NT2/D1 (cell line): ENCODE measurements at regions not wholly inside any gene's neighbourhood (a gene's known extent, or its start where the extent isn't known, plus 50 kb on each side); places are given as distances from the start of the nearest gene placed in this dataset.
A peak's percentile ranks its signal among the peaks of the same experiment; 100 is the strongest.

Source experiments
- DNase-seq: peaks from one replicate; pipeline ENCODE4 v3.0.0-alpha.2; 2011; ENCODE audit warnings: low read depth, low spot score
- H3K27me3 ChIP-seq: 2 replicates; pipeline ENCODE4 v1.6.0; 2011; ENCODE audit warnings: mild to moderate bottlenecking; ENCODE audit not compliant: insufficient read length, insufficient read depth
- H3K36me3 ChIP-seq: 2 replicates; pipeline ENCODE4 v1.6.1; 2011; ENCODE audit warnings: mild to moderate bottlenecking, low read length, mixed read lengths; ENCODE audit not compliant: insufficient read depth, insufficient read length
- H3K4me1 ChIP-seq: 2 replicates; pipeline ENCODE4 v1.5.1; 2011; ENCODE audit not compliant: insufficient read depth, insufficient read length
- H3K4me3 ChIP-seq: 2 replicates; pipeline ENCODE4 v1.5.1; 2011; ENCODE audit warnings: low read depth; ENCODE audit not compliant: insufficient read length
- H3K9ac ChIP-seq: 2 replicates; pipeline ENCODE4 v1.6.0; 2011; ENCODE audit warnings: low read depth; ENCODE audit not compliant: insufficient read length
- H3K9me3 ChIP-seq: 2 replicates; pipeline ENCODE4 v1.5.1; 2011; ENCODE audit warnings: mild to moderate bottlenecking, low read length; ENCODE audit not compliant: insufficient read depth
- SUZ12 ChIP-seq: IDR thresholded peaks from 2 replicates; pipeline ENCODE4 v1.6.1; 2011; ENCODE audit not compliant: insufficient read length, insufficient read depth; ENCODE audit errors: extremely low read depth
- YY1 ChIP-seq: IDR thresholded peaks from 2 replicates; pipeline ENCODE4 v1.6.1; 2011; ENCODE audit not compliant: insufficient read length, insufficient read depth
- ZNF274 ChIP-seq: IDR thresholded peaks from 2 replicates; pipeline ENCODE4 v1.6.1; 2011; ENCODE audit warnings: mild to moderate bottlenecking, low read depth, low read length

- Histone ChIP-seq H3K9me3 (peaks cover 18% of the 10 kb centered on the region; the same call in 1 of the 2 replicates), H3K36me3 (no peaks in the 10 kb centered on the region), H3K4me1 (no peaks in the 10 kb centered on the region), H3K9ac (no peak overlapping the region), H3K27me3 (no peaks in the 10 kb centered on the region), H3K4me3 (no peak overlapping the region)
- TF ChIP-seq YY1: no peak
- TF ChIP-seq SUZ12: no peak
- TF ChIP-seq ZNF274: no peak
- DNase-seq: no peak
Measured at GRCh38 chr2:116724550-116724949, 1089.9 kb upstream of the DDX18 start.

DNA sequence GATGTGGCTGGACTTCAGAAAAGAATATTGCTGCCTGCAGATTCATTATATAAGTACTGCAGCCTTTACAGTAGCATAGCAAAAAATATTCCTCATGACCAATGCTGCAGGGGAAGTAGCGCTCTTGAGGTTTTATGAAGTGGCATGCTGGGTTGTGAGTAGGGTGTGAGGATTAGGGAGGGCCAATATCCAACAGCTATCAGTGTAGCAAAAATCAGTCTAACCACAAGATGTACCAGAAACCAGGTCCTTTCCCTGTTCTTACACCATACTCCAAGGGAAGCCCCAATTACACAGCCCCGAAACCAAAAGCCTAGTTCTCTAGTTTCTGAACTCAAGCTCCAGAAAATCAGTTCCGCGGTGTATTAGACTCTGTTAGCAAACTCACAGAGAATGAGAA is 1082.2 kb upstream of the DDX18 start:
- Histone ChIP-seq H3K4me3 (no peak overlapping the region), H3K4me1 (no peaks in the 10 kb centered on the region), H3K36me3 (no peaks in the 10 kb centered on the region), H3K9me3 (no peaks in the 10 kb centered on the region), H3K9ac (no peak overlapping the region), H3K27me3 (no peaks in the 10 kb centered on the region)
- TF ChIP-seq ZNF274: no peak
- no peak for TF ChIP-seq SUZ12
- TF ChIP-seq YY1: no peak
- DNase-seq: no peak

GRCh38 chr2:116733699-116734098 is 1080.8 kb upstream of the DDX18 start:
- no peaks in the 10 kb centered on the region for H3K36me3 ChIP-seq
- no peaks in the 10 kb centered on the region for H3K9me3 ChIP-seq
- TF ChIP-seq YY1: no peak
- no peak for TF ChIP-seq ZNF274
- TF ChIP-seq SUZ12: no peak
- no peak for DNase-seq
- H3K9ac ChIP-seq: no peak overlapping the region
- H3K27me3 ChIP-seq: no peaks in the 10 kb centered on the region
- H3K4me3 ChIP-seq: no peak overlapping the region
- H3K4me1 ChIP-seq: no peaks in the 10 kb centered on the region

DNA sequence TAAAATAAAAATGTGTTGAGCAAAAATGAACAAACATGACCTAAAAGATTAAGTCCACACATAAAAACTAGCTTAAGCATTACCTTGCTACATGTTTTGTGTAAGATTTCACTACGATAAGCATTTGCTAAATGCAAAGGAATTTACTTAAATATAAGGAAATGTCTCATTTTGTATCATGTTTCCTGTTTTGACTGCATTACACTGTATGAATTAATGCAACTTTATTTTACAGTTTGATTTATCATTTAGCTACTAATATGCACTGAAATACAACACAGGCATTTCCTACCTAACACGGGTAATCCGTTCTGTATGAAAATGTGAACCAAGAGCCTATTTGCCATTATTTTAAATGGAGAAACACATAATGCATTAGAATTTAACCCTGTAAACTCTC is 1076.5 kb upstream of the DDX18 start:
- H3K9ac ChIP-seq: no peak overlapping the region
- no peaks in the 10 kb centered on the region for H3K36me3 ChIP-seq
- H3K9me3 ChIP-seq: no peaks in the 10 kb centered on the region
- H3K4me3 ChIP-seq: no peak overlapping the region
- DNase-seq: no peak
- no peaks in the 10 kb centered on the region for H3K27me3 ChIP-seq
- H3K4me1 ChIP-seq: no peaks in the 10 kb centered on the region
- no peak for TF ChIP-seq SUZ12
- TF ChIP-seq ZNF274: no peak
- no peak for TF ChIP-seq YY1

DNA sequence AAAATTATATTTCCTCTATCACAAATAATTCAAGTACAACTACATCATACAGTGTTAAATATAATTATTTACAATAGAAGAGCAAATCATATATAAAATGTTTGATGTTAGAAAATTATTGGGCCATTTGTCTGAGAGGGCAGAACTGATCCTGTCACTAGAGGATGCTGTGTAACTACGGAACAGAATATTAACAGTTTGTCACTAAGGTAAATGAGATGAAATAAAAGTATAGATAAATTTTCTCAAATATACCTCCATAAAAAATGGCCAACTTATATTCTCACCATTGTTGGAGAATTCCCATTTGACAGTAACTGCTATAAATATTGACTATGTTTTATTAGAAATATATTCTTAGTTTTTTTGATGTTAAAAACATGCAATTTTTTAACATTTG is 1067.4 kb upstream of the DDX18 start:
- Histone ChIP-seq H3K36me3 (no peaks in the 10 kb centered on the region), H3K4me1 (no peaks in the 10 kb centered on the region), H3K27me3 (no peaks in the 10 kb centered on the region), H3K9me3 (no peaks in the 10 kb centered on the region), H3K4me3 (no peak overlapping the region), H3K9ac (no peak overlapping the region)
- no peak for DNase-seq
- TF ChIP-seq ZNF274 (no peak), SUZ12 (no peak), YY1 (no peak)

- no peak overlapping the region for H3K9ac ChIP-seq
- no peaks in the 10 kb centered on the region for H3K27me3 ChIP-seq
- H3K4me1 ChIP-seq: peaks cover 2% of the 10 kb centered on the region
- DNase-seq: no peak
- no peak for TF ChIP-seq SUZ12
- TF ChIP-seq ZNF274: no peak
- no peak for TF ChIP-seq YY1
- H3K36me3 ChIP-seq: no peaks in the 10 kb centered on the region
- H3K9me3 ChIP-seq: no peaks in the 10 kb centered on the region
- no peak overlapping the region for H3K4me3 ChIP-seq
Measured at GRCh38 chr2:116749994-116750393, 1064.5 kb upstream of the DDX18 start.

DNA sequence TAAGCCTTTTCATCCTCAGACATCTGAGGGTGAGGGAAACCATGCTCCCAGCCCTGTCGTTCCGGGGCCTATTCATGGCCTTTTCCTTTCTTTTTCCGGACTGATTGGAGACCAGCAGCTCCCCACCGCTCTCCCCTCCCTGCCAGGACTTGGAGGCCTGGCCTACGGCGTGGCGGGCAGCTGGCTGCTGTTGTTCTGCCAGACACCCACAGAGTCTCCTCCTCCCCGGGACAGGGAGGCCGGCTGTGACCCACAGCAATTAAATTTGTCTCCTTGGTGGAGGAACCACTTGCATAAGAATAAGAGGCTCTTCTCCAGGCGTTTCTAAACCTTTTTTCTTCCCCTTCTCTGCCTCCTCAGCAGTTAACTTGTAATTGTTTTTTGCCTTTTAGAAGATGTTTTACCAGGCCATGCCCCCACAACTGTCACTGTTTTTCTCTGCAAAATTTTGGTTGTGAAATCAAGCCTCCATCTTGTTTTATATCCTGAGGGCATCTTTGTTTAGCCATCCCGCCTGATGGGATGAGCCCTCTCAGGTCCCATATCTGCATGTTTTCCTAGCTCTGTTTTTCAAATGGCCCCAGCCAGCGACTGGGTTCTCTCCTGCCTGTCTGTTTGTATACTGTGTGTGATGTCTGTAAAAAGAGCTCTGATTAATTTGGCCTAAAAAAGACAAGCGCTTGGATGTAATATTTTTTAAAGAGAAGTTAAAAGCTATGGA is 1060.0 kb upstream of the DDX18 start:
- Histone ChIP-seq H3K4me3 (no peak overlapping the region), H3K9me3 (peaks cover 14% of the 10 kb centered on the region; the same call in 1 of the 2 replicates), H3K36me3 (no peaks in the 10 kb centered on the region), H3K27me3 (no peaks in the 10 kb centered on the region), H3K4me1 (peaks cover 2% of the 10 kb centered on the region), H3K9ac (peak overlapping the region; percentile 62)
- DNase-seq: peak; percentile 83
- TF ChIP-seq ZNF274 (no peak), SUZ12 (no peak), YY1 (peak; percentile 17)

GRCh38 chr2:116761864-116762263 is 1052.6 kb upstream of the DDX18 start:
- TF ChIP-seq SUZ12 (no peak), ZNF274 (no peak), YY1 (no peak)
- H3K9me3 ChIP-seq: peaks cover 14% of the 10 kb centered on the region; the same call in 1 of the 2 replicates
- DNase-seq: peak; percentile 38

More at GRCh38 chr2:116761864-116762263, 1052.6 kb upstream of the DDX18 start:
- no peak overlapping the region for H3K9ac ChIP-seq
- no peaks in the 10 kb centered on the region for H3K27me3 ChIP-seq
- H3K36me3 ChIP-seq: no peaks in the 10 kb centered on the region
- H3K4me1 ChIP-seq: no peaks in the 10 kb centered on the region
- no peak overlapping the region for H3K4me3 ChIP-seq
